ENCODE measurements at regions not wholly inside any gene's neighbourhood (a gene's known extent, or its start where the extent isn't known, plus 50 kb on each side); places are given as distances from the start of the nearest gene placed in this dataset.

DNA sequence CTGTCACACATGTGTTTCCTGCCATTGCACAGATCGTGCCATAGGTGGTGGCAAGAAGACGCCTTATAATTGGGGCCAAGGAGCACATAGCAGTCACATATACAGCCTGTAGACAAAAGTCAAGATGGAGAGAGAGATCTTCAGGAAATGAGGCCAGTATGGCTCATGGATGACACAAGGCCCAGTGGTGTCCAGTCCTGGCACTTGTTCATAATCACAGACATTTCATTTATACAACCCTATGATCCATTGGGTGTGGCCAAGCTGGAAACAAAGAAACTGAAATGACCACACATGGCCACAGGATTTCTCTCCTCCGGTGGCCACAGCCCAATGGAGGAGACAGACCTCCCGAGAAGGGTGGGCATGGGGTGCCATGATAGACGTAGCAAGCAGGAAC, 78.5 kb upstream of the KAZN start:
- H3K27ac ChIP-seq = peak overlapping the region in 2 of 10 donors; percentile 62 to 65
- H3K27me3 ChIP-seq = peaks cover 0 to 13% (median 5%) of the 10 kb centered on the region in 7 donors
- ATAC-seq (no peak), DNase-seq (no peak)
- H3K4me3 ChIP-seq = no peak overlapping the region
- intact Hi-C loops (cut with DNase I) = loop anchor here in 1 of 10 donors (10.0 kb wide), 1 partner anchor 275 kb away; no protein-coding TSS in a partner anchor
- peaks cover 0 to 6% (median 0%) of the 10 kb centered on the region in 9 donors for H3K4me1 ChIP-seq
- 76 to 83% methylated on average over 5 of the region's 5 CpGs for WGBS, 2 donors
- TF ChIP-seq, protein P1, sequence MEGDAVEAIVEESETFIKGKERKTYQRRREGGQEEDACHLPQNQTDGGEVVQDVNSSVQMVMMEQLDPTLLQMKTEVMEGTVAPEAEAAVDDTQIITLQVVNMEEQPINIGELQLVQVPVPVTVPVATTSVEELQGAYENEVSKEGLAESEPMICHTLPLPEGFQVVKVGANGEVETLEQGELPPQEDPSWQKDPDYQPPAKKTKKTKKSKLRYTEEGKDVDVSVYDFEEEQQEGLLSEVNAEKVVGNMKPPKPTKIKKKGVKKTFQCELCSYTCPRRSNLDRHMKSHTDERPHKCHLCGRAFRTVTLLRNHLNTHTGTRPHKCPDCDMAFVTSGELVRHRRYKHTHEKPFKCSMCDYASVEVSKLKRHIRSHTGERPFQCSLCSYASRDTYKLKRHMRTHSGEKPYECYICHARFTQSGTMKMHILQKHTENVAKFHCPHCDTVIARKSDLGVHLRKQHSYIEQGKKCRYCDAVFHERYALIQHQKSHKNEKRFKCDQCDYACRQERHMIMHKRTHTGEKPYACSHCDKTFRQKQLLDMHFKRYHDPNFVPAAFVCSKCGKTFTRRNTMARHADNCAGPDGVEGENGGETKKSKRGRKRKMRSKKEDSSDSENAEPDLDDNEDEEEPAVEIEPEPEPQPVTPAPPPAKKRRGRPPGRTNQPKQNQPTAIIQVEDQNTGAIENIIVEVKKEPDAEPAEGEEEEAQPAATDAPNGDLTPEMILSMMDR (IDR thresholded peaks at IDR 0.05) = no peak
- H3K9me3 ChIP-seq = no peaks in the 10 kb centered on the region
- H3K36me3 ChIP-seq = no peaks in the 10 kb centered on the region

DNA sequence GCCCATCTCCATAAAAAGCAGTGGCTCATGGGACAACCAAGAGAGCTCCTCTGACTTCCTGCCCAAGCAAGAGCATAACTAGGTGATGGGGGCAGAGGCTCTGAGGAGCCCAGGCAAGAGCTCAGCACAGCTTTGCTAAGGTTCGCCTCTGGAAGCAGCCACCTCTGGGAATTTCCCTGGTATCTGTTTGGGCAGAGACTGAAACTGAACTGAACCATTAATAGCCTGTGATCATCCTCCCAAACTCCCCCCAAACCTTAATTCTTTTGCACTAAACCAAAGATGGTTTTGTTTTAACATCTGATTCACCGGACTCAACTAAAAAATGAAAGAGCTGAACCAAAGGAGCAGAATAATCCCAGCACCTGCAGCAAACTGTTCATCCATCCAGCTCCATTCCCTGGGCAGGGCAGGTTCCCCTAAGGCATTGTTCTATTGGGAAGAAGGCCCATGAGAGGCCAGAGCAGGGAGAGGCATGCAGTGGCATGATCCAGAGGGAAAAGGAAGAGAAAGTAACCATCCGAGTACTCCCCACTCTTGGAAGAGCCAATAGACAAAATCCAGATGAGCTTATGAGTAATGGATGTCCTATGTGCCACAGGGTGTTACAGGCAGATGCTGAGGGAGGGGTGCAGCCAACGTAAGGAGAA, 77.8 kb upstream of the KAZN start:
- intact Hi-C loops (cut with DNase I) = loop anchor here in 1 of 10 donors (10.0 kb wide), 1 partner anchor 276 kb away; no protein-coding TSS in a partner anchor
- Histone ChIP-seq H3K27ac (peak overlapping the region in 3 of 10 donors; percentile 56 to 65 (median 62)), H3K36me3 (no peaks in the 10 kb centered on the region), H3K27me3 (peaks cover 0 to 13% (median 6%) of the 10 kb centered on the region in 7 donors), H3K4me1 (peaks cover 0 to 6% (median 0%) of the 10 kb centered on the region in 9 donors), H3K9me3 (no peaks in the 10 kb centered on the region), H3K4me3 (no peak overlapping the region)
- ATAC-seq (no peak), DNase-seq (no peak)
- 82 to 85% methylated on average over 4 of the region's 4 CpGs for WGBS, 2 donors
- TF ChIP-seq, protein P1 (IDR thresholded peaks at IDR 0.05) = no peak

DNA sequence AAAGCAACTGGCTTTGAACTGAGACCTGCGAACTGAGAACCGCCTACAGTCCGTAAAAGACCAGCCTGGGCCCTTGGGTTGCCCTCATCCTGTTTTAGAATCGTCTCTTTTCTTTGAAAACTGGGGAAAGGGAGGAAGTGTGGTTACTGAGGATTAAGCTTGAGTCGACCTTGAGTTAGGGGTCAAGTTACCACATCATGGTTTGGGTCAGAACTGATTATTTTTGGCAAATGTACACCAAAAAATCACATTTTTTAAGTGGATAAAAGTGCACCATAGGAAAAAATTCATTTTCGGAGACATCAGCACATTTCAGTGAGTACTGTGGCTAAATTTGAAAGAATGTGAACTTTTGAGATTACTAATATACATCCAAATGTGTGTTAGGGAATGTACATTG, 76.9 kb upstream of the KAZN start:
- peaks cover 0 to 6% (median 0%) of the 10 kb centered on the region in 9 donors for H3K4me1 ChIP-seq
- ATAC-seq = no peak
- TF ChIP-seq, protein P1 (IDR thresholded peaks at IDR 0.05) = no peak
- no peaks in the 10 kb centered on the region for H3K36me3 ChIP-seq
- no peak for DNase-seq
- H3K27me3 ChIP-seq = peaks cover 0 to 13% (median 10%) of the 10 kb centered on the region in 7 donors
- H3K4me3 ChIP-seq = no peak overlapping the region
- peak overlapping the region in 7 of 10 donors; percentile 10 to 65 (median 39) for H3K27ac ChIP-seq
- H3K9me3 ChIP-seq = no peaks in the 10 kb centered on the region
- WGBS, 2 donors = 69 to 70% methylated on average over 6 of the region's 6 CpGs
- intact Hi-C loops (cut with DNase I) = loop anchor here in 1 of 10 donors (10.0 kb wide), 1 partner anchor 277 kb away; no protein-coding TSS in a partner anchor

DNA sequence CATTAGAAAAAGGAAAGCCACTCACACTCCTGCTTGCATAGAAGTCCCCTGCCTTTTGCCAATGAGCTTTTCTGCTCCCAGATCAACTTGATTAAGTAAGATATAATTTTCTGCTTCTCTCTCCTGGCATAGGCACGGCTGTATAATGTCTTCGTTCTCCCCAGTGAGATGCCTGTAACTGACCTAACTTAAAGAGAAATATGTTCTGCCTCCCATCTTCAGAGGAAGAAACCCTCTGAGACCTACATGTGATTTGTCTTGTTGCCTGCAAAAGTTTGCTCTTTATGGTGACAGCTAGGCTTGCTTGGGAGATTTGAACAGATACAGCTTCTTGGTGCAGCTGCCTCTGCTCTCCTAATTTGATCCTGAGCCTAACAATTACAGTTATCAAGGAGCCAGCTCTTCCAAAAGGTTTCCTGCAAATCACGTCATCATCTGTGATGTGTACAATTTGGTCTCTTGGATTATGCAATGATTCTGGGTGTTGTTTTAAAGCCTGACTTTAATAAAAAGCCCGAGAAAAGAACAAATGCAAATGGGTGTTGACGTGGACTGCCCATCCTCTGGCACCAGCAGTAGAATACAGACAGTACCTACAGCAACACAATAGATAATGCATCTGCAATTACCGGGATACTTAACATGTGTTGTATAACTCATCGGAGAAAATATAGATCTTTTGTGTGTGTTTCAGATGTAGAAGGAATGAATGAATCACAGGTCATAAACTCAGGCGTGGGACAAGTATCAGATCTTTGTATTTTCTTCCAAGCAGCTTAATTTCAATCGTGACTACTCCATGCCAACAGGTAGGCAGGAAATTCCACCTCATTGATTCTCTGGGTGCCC, 76.2 kb upstream of the KAZN start:
- ATAC-seq = peak in 6 of 8 donors; percentile 48 to 87 (median 72)
- H3K4me1 ChIP-seq = peaks cover 0 to 3% (median 0%) of the 10 kb centered on the region in 9 donors
- no peaks in the 10 kb centered on the region for H3K9me3 ChIP-seq
- TF ChIP-seq, protein P1 (IDR thresholded peaks at IDR 0.05) = no peak
- 65 to 72% methylated on average over 9 of the region's 9 CpGs for WGBS, 2 donors
- intact Hi-C loops (cut with DNase I) = loop anchor here in 1 of 10 donors (10.0 kb wide), 1 partner anchor 278 kb away; no protein-coding TSS in a partner anchor
- peak overlapping the region in 7 of 10 donors; percentile 10 to 68 (median 39) for H3K27ac ChIP-seq
- no peak overlapping the region for H3K4me3 ChIP-seq
- H3K27me3 ChIP-seq = peaks cover 0 to 13% (median 10%) of the 10 kb centered on the region in 7 donors
- no peak for DNase-seq
- no peaks in the 10 kb centered on the region for H3K36me3 ChIP-seq

Measured in heart right ventricle (tissue), 16 donors.